ENCODE measurements at regions not wholly inside any gene's neighbourhood (a gene's known extent, or its start where the extent isn't known, plus 50 kb on each side); places are given as distances from the start of the nearest gene placed in this dataset.

DNA sequence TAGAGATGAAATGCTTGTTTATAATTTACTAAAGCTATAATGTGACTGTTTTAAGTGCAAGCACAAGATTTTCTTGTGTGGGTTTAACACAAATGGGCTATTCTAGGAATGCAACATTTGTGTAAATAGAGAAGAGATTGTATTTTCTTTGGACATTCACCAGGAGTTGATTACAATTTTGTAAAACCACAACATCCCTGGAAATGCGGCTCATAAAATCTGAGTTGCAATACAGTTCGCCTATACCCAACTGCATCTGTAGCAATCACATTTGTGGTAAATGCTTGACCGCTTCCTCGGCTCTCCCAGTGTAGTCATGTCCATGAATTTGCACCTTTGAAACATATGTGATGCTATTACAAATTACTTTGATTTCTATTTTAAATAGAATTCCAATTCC, 348.7 kb upstream of the CDH20 start:
- TF ChIP-seq, protein P1, sequence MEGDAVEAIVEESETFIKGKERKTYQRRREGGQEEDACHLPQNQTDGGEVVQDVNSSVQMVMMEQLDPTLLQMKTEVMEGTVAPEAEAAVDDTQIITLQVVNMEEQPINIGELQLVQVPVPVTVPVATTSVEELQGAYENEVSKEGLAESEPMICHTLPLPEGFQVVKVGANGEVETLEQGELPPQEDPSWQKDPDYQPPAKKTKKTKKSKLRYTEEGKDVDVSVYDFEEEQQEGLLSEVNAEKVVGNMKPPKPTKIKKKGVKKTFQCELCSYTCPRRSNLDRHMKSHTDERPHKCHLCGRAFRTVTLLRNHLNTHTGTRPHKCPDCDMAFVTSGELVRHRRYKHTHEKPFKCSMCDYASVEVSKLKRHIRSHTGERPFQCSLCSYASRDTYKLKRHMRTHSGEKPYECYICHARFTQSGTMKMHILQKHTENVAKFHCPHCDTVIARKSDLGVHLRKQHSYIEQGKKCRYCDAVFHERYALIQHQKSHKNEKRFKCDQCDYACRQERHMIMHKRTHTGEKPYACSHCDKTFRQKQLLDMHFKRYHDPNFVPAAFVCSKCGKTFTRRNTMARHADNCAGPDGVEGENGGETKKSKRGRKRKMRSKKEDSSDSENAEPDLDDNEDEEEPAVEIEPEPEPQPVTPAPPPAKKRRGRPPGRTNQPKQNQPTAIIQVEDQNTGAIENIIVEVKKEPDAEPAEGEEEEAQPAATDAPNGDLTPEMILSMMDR (IDR thresholded peaks at IDR 0.05; ENCODE audit: low read length), result no peak
- TF ChIP-seq EZH2phosphoT487 (IDR thresholded peaks at IDR 0.05; ENCODE audit: low read length) (no peak), EZH2 (optimal IDR thresholded peaks at IDR 0.05; ENCODE audit: low read depth, low read length) (no peak)
